Prostate gland (tissue), 2 donors: ENCODE measurements at regions not wholly inside any gene's neighbourhood (a gene's known extent, or its start where the extent isn't known, plus 50 kb on each side); places are given as distances from the start of the nearest gene placed in this dataset.

Source experiments
- DNase-seq: peaks from one replicate; pipeline ENCODE4 v3.0.0-alpha.2; 2019; ENCODE audit warnings: low spot score
- H3K27ac ChIP-seq, 2 donors: fragments of 200-600 bp; sonication (generic); 2 replicates each; pipeline ENCODE4 v1.5.1; 2017 to 2019
- H3K27me3 ChIP-seq: fragments of 200-600 bp; sonication (generic); replicated peaks from 2 replicates; pipeline ENCODE4 v1.5.1; 2019; ENCODE audit not compliant: insufficient read depth
- H3K36me3 ChIP-seq, 2 donors: fragments of 200-600 bp; sonication (generic); 1 replicate in 1 of 2; 2 replicates in 1 of 2; pipeline versions ENCODE4 v1.5.1 to v1.8.1; 2017 to 2019
- H3K4me1 ChIP-seq: fragments of 200-600 bp; sonication (generic); replicated peaks from 2 replicates; pipeline ENCODE4 v1.5.1; 2019
- H3K4me3 ChIP-seq, 2 donors: fragments of 200-600 bp; sonication (generic); 2 replicates each; pipeline ENCODE4 v1.5.1; 2017 to 2019
- H3K9me3 ChIP-seq: fragments of 200-600 bp; sonication (generic); 2 replicates; pipeline ENCODE4 v1.5.1; 2017
- POLR2A ChIP-seq: fragments of 450-650 bp; IDR thresholded peaks from one replicate; pipeline ENCODE4 v1.6.1; 2016; ENCODE audit warnings: antibody characterized with exemption, mild to moderate bottlenecking
- POLR2AphosphoS5 ChIP-seq: sonication (generic); formaldehyde crosslinking; IDR thresholded peaks from one replicate; pipeline ENCODE4 v1.6.1; 2017; ENCODE audit warnings: antibody characterized with exemption
- WGBS: methylation state at CpG from one replicate; pipeline ENCODE4 v1.1.5; 2018; 5-methylcytosine and 5-hydroxymethylcytosine counted together
- intact Hi-C: fragments of 100-400 bp; cut with DNase I; formaldehyde crosslinking; loops from one replicate; pipeline ENCODE4 v1.14.2; 2022
- TF ChIP-seq, protein P1 (sequence below), 4 experiments: fragments of 200-600 bp in 2 of 4; fragments of 450-650 bp in 2 of 4; sonication (generic) in 2 of 4; IDR thresholded peaks; 1 replicate in 3 of 4; 2 replicates in 1 of 4; pipeline ENCODE4 v1.5.1; 2016 to 2019; ENCODE audit warnings: antibody characterized with exemption in 4 of 4, mild to moderate bottlenecking in 2 of 4, moderate library complexity in 2 of 4

- Histone ChIP-seq H3K36me3 (no peaks in the 10 kb centered on the region), H3K4me3 (no peak overlapping the region), H3K9me3 (no peaks in the 10 kb centered on the region), H3K27me3 (no peaks in the 10 kb centered on the region), H3K4me1 (no peaks in the 10 kb centered on the region), H3K27ac (no peak overlapping the region)
- intact Hi-C loops: no loop called here
- WGBS: 95% methylated on average over 18 of the region's 18 CpGs
- no peak for DNase-seq
- no peak for TF ChIP-seq POLR2AphosphoS5
Measured at GRCh38 chr11:70528794-70529580, 130.7 kb downstream of the CTTN start.

DNA sequence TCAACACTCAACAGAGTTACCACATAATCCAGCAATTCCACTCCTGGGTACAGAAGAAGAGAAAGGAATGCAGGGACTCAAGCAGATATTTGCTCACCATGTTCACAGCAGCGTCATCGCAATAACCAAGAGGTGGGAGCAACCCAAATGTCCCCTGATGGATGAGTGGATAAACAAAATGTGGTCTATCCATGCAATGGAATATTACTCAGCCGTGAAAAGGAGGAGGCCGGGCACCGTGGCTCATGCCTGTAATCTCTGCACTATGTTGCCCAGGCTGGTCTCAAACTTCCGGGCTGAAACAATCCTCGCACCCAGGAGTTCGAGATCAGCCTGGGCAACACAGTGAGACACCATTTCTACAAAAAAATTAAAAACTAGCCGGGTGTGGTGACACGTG lies 131.7 kb downstream of the CTTN start:
- no peak for DNase-seq
- H3K27me3 ChIP-seq: no peaks in the 10 kb centered on the region
- H3K27ac ChIP-seq: no peak overlapping the region
- H3K4me3 ChIP-seq: no peak overlapping the region
- H3K36me3 ChIP-seq: no peaks in the 10 kb centered on the region
- intact Hi-C loops: no loop called here
- no peaks in the 10 kb centered on the region for H3K9me3 ChIP-seq
- no peak for TF ChIP-seq POLR2AphosphoS5
- TF ChIP-seq POLR2A: no peak
- TF ChIP-seq, protein P1, sequence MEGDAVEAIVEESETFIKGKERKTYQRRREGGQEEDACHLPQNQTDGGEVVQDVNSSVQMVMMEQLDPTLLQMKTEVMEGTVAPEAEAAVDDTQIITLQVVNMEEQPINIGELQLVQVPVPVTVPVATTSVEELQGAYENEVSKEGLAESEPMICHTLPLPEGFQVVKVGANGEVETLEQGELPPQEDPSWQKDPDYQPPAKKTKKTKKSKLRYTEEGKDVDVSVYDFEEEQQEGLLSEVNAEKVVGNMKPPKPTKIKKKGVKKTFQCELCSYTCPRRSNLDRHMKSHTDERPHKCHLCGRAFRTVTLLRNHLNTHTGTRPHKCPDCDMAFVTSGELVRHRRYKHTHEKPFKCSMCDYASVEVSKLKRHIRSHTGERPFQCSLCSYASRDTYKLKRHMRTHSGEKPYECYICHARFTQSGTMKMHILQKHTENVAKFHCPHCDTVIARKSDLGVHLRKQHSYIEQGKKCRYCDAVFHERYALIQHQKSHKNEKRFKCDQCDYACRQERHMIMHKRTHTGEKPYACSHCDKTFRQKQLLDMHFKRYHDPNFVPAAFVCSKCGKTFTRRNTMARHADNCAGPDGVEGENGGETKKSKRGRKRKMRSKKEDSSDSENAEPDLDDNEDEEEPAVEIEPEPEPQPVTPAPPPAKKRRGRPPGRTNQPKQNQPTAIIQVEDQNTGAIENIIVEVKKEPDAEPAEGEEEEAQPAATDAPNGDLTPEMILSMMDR (IDR thresholded peaks at IDR 0.05): no peak
- no peaks in the 10 kb centered on the region for H3K4me1 ChIP-seq
- 88% methylated on average over 10 of the region's 10 CpGs for WGBS

- H3K27ac ChIP-seq: no peak overlapping the region
- H3K4me3 ChIP-seq: no peak overlapping the region
- 89% methylated on average over 11 of the region's 11 CpGs for WGBS
- H3K36me3 ChIP-seq: no peaks in the 10 kb centered on the region
- intact Hi-C loops: no loop called here
- H3K9me3 ChIP-seq: no peaks in the 10 kb centered on the region
- TF ChIP-seq, protein P1 (IDR thresholded peaks at IDR 0.05): no peak
- no peak for TF ChIP-seq POLR2AphosphoS5
- TF ChIP-seq POLR2A: no peak
- H3K27me3 ChIP-seq: no peaks in the 10 kb centered on the region
- no peaks in the 10 kb centered on the region for H3K4me1 ChIP-seq
- no peak for DNase-seq
Measured at GRCh38 chr11:70530629-70531185, 132.4 kb downstream of the CTTN start.

DNA sequence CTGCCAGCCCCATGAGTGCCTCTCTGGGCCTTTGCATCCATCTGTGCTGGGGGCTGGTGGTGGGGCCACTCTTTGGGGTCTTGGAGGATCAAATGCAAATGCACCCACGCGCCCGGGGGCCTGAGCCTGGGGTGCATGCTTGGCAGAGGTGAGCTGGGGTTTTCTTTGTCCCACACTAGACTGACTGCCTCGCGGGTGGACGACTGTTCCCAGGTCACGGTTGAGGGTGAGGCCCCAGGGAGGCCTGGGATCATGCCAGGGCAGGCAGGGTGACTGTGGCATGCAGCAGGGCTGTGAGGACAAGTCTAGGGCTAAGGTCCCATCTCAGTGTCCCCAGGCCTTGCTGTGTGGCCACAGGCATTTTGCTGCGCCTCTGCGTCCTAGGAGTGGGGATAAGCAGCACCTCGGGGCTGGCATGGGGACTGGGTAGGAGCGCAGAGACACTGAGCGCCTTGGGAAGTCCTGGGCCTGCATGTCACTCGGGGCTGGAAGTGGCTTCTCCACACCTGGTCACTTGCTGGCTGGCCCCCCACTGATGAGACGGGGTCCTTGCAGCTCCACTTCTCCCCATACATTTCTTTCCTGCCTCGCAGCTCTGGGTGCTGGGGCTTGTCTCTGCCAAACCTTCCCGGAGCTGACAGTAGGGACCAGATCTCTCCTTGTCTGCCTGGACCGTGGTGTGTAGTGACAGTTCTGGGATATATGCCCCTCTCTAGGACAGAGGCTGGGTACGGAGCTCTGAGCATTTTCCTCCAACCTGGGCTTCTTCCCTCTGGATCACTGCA lies 133.1 kb downstream of the CTTN start:
- TF ChIP-seq POLR2AphosphoS5 (no peak), POLR2A (no peak)
- TF ChIP-seq, protein P1 (IDR thresholded peaks at IDR 0.05): no peak
- Histone ChIP-seq H3K4me3 (no peak overlapping the region), H3K27me3 (no peaks in the 10 kb centered on the region), H3K36me3 (no peaks in the 10 kb centered on the region), H3K27ac (no peak overlapping the region), H3K9me3 (no peaks in the 10 kb centered on the region), H3K4me1 (no peaks in the 10 kb centered on the region)
- DNase-seq: no peak
- intact Hi-C loops: no loop called here
- WGBS: 88% methylated on average over 18 of the region's 18 CpGs

GRCh38 chr11:70532066-70532440 lies 133.7 kb downstream of the CTTN start:
- TF ChIP-seq, protein P1 (IDR thresholded peaks at IDR 0.05): no peak
- no peak for TF ChIP-seq POLR2A
- no peak for TF ChIP-seq POLR2AphosphoS5
- 86% methylated on average over 1 of the region's 1 CpG for WGBS
- H3K27ac ChIP-seq: no peak overlapping the region
- H3K27me3 ChIP-seq: no peaks in the 10 kb centered on the region
- intact Hi-C loops: no loop called here
- no peak overlapping the region for H3K4me3 ChIP-seq
- H3K9me3 ChIP-seq: no peaks in the 10 kb centered on the region
- no peaks in the 10 kb centered on the region for H3K36me3 ChIP-seq
- DNase-seq: no peak
- no peaks in the 10 kb centered on the region for H3K4me1 ChIP-seq
